ENCODE measurements at regions not wholly inside any gene's neighbourhood (a gene's known extent, or its start where the extent isn't known, plus 50 kb on each side); places are given as distances from the start of the nearest gene placed in this dataset.
"Not testable (repeated sequence)": the region's sequence is repeated elsewhere in the genome, so short reads cannot be mapped to it uniquely, and the experiment has no call there.

GRCh38 chr5:99398976-99399375 lies 470.2 kb upstream of the CHD1 start:
- no peak for DNase-seq

- no peak for DNase-seq
Observed at GRCh38 chr5:99386406-99387077, 457.7 kb upstream of the CHD1 start.

GRCh38 chr5:99379187-99379586 lies 450.4 kb upstream of the CHD1 start:
- DNase-seq = no peak

- DNase-seq = no peak
Observed at GRCh38 chr5:99378443-99378842, 449.6 kb upstream of the CHD1 start.

- DNase-seq = no peak
Observed at GRCh38 chr5:99369797-99370593, 441.2 kb upstream of the CHD1 start.

DNA sequence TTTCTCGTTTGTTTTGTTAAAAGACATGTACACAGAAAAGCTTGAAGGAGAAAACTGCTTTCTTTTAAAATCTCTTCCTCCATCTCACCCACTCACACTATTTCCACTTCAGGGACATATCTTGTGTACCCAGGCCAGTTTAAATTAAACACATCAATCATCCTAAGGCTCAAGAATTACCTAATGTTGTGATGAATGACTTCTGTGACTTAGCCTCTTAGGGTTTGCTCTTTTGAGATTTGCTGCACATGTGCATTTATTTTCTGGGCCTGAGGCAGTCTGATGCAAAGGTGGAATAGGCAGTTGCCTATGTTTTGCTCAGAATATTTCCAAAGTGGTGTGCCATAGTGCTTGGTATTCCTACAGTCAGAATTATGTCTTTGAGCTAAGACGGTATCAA lies 439.9 kb upstream of the CHD1 start:
- no peak for DNase-seq

- no peak for DNase-seq
Observed at GRCh38 chr5:99355881-99356280, 427.1 kb upstream of the CHD1 start.

DNA sequence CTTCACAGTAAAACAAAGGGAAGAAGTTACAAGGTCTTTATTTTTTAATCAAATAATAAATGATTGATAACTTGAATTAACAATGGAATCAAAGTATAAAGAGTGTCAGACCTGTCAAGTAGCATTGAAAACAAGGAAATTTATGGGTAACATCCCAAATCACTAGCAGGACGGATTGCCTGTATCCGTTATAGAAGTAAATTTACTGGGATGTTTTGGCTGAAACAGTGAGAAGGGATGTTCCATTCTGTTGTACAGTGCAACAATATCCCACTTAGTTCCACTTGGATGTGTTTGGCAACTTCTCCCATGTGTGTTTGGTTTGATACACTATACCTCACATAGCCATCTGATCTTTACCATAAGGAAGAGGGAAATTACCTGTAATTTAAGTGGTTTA lies 421.0 kb upstream of the CHD1 start:
- no peak for DNase-seq

DNA sequence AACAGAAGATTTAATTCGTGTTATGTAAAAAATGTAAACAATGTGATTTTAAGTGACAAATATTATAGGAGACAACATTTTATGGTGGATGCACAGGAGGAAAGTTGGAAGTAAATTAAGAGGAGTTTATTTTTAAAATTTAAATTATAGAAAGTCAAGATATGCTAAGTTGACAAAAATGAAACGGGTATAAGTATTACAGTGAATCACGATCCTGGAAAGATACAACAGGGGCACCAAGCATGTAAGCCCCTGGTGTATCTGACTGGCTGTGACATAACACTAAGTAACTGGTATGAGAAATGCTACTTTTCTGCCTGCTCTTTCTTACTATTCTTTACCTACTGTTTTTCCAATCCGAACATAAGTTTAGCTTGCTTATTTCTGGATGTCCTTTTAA lies 419.8 kb upstream of the CHD1 start:
- no peak for DNase-seq

GRCh38 chr5:99339758-99340157 lies 411.0 kb upstream of the CHD1 start:
- not testable (repeated sequence) for DNase-seq

DNA sequence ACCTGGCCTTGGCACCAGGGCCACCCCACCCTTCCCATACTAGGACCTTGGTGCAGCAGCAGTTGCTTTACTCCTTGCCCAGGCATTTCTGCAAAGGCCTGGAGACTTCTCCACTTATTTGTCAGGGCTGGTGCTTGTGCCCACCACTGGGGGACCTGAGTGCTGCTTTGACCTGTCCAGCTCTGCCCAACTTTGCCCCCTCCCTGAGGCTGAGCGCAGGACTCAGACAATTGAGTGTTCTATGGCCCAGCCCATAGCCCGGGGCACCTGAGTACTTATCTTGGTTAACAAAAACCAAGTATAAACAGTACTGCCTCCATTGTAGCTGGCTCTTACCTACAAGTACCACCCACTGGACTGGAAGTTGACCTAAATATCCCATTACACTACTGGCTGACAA lies 406.1 kb upstream of the CHD1 start:
- DNase-seq = no peak

DNA sequence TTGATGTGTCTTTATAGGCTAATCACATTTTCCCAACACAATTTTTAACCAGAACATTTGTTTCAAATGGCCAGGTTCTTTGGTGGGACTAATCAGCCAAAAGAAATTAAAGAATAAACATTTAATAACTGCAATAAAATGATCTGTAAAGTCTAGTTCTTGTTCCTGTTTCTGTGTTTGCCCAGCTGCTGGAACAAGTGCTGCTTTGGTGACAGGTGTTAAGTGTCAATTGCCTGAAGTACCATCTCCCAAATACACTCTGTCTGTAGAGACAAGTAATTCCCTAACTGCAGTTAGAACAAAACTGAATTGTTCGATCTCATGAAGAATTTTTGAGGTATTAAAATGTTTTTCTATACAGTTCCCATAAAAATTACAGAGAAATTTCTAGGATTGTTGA lies 402.3 kb upstream of the CHD1 start:
- peak; percentile 79 for DNase-seq

DNA sequence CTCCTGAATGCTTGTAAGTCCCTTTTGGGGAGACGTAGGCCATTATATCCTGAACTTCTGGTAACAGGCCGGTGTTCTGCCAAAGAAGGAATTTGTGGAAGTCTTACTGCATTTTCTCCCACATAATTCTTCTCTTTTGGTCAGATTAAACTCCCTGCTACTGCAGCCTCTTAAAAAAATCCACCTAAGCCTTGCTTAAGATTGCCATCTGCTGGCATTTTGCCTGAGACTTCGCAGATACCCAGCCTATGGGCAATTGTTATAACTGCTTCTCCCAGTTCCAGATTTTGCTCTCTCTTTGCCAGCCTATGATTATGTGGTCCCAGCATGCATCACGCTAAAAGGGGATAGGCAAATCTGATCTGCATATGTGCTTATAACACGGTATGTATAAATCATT lies 391.6 kb upstream of the CHD1 start:
- DNase-seq = no peak

- no peak for DNase-seq
Observed at GRCh38 chr5:99317136-99317535, 388.3 kb upstream of the CHD1 start.

- DNase-seq = no peak
Observed at GRCh38 chr5:99316484-99316883, 387.7 kb upstream of the CHD1 start.

DNA sequence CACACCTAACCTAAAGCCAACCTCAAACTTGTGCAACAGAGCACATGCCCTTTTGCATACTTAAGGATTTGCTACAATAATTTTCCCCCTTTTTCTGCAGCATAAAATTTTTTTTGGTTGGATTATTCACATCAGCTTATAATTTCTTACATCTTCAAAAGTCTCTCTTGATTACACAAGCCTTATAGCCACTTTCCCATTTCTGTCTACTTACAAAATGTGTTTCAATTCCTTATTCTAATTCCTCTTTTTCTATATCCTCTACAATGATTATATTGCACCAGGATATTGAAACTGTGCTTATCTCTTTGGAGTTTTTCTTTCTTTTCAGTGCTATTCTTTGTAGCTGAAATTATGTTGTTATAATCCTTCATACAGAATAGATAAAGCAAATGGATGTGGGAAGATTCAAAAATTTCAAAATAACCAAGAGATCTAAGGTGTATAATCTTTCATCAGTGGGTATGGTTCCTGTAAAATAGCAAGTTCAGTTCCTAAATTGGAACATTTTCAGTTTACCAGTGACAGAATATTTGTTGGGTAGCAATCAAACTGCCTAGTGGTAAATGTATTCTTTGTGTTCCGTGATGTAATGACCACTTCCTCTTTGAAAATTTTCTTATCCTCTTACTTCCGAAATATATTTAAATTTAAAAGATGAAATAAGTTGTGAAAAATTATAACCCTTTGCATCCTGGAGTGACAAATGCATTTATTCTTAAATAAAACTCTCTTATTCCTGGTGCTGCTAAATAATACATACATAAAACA lies 386.8 kb upstream of the CHD1 start:
- DNase-seq = no peak

GRCh38 chr5:99314721-99315120 lies 385.9 kb upstream of the CHD1 start:
- DNase-seq = no peak

- no peak for DNase-seq
Observed at GRCh38 chr5:99308131-99308530, 379.3 kb upstream of the CHD1 start.

DNA sequence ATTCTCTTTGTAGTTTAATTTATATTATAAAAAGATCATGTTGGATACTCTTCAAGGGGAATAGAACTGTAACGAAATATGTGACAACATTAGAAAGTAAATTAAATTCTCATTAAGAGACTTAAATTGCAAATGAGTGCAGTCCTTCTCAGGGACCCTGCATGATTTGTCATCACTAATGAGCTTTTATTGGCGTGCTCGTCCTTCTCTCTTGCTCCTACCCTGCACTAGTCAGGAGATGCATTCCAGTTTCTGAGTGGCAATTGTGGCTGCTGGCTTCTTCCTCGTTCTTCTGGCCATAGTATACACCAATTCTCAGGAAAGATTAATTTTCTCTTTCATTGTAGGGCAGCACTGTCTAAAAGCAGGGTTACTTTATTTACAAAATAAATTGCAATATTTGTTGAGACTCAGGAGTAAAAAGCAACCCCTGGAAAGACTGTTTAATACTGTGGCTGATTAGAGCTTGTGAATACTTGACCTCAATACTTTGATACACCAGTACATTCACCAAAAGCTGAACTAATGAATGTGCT lies 376.3 kb upstream of the CHD1 start:
- DNase-seq = no peak

- DNase-seq = no peak
Observed at GRCh38 chr5:99285606-99286005, 356.8 kb upstream of the CHD1 start.

DNA sequence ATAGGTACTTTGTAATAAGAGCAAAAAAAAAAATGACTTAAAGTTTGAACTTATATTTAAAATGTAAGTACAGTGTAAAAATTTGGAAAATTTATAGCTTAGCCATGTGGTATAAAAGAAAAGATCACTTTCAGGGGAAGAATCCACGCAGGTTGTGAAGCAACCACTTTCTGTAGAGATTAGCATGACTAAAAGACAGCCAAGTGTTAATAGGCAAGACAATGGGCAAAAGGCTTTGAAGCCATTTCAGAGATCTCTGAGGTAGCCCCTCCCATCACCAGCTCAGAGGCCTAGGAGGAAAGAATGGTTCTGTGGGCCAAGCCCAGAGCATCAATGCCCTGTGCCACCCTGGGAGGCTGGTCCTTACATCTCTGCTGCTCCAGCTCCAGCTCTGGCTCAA lies 346.3 kb upstream of the CHD1 start:
- DNase-seq = no peak

DNA sequence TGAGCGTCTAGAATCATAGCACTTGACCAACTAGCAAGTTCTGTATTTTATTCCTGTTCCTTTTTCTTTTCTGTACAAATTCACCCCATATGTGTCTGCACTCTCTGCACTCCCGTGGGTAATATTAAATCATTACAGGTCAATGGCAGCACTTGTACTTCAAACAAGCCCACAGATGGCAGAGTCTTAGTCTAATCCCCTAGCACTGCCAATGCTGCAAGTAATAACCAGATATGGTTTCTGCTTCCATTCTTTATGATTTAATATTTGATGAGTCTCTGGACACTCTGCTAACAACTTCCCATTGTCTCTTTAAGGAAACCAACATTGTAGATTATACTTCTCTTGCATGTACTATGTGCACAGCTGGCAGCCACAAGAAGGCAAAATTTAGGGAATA lies 343.8 kb upstream of the CHD1 start:
- no peak for DNase-seq

GRCh38 chr5:99258819-99259218 lies 330.0 kb upstream of the CHD1 start:
- DNase-seq = no peak

DNA sequence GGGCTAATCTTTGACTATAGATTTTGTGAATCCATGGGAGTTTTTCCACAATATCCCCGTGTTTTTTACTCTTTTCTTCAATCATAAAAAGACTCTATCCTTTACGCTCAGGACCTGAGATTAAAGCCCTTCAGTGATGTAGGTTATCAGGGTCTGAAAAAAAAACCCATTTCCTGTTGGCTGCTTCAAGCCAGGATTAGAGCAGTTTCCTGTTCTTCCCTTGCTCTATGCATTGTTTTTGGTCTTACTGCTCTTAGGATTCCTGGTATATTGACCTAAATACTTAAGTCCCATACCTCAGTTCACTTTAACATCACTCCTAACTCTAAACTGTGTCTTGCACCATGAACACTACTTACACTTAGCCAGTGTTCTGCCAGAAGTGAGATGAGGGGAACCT lies 319.3 kb upstream of the CHD1 start:
- DNase-seq = no peak

Data from SHP77 treated with DMSO at 0.1 percent for 48 hours (cell line).